HG03025 (cell line): ENCODE measurements at regions not wholly inside any gene's neighbourhood (a gene's known extent, or its start where the extent isn't known, plus 50 kb on each side); places are given as distances from the start of the nearest gene placed in this dataset.
"Not testable (repeated sequence)": the region's sequence is repeated elsewhere in the genome, so short reads cannot be mapped to it uniquely, and the experiment has no call there.

Experiments used
- ATAC-seq: cut with Tn5 transposase; IDR thresholded peaks from one replicate; pipeline ENCODE4 v1.9.1; 2021; ENCODE audit warnings: mild to moderate bottlenecking, moderate library complexity; ENCODE audit not compliant: unreplicated experiment, low FRiP score

DNA sequence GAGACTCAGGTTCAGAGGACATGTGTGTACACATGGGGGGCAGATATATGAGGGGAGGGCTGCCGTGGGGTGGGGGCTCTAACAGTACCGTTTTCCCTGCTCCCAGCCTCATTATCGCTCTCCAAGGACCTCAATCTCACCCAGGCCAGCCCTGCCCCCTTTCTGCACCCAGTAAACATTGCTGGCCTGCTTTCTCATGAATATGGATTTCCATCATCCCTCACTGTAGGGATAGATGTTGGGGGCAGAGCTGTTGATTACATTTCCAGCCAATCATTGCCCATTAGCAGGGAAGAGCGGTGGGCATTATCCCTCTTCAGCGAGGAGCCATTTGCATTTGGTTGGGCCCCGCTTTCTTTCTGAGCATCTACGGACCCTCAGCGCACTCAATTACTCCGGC is 273.8 kb downstream of the RPS6KC1 start:
- no peak for ATAC-seq

DNA sequence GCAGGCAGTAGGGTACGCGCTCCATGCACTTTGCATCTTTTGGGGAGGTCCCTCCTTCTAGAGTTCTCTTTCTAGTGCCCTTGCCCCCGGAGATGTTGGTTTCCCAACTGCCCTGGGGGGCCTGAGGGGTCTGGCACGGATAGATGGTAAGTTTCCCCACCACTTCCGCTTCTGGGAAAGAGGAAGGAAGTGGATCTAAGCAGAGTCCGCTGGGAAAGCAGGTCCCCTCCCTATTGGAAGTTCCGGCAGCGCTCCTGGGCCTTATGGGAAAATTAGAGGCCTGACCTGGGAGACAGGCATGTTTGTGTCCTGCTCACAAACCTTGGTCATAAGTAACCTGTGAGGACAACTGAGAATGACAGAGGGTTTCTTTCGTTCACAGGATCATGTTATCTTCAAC is 274.4 kb downstream of the RPS6KC1 start:
- no peak for ATAC-seq

DNA sequence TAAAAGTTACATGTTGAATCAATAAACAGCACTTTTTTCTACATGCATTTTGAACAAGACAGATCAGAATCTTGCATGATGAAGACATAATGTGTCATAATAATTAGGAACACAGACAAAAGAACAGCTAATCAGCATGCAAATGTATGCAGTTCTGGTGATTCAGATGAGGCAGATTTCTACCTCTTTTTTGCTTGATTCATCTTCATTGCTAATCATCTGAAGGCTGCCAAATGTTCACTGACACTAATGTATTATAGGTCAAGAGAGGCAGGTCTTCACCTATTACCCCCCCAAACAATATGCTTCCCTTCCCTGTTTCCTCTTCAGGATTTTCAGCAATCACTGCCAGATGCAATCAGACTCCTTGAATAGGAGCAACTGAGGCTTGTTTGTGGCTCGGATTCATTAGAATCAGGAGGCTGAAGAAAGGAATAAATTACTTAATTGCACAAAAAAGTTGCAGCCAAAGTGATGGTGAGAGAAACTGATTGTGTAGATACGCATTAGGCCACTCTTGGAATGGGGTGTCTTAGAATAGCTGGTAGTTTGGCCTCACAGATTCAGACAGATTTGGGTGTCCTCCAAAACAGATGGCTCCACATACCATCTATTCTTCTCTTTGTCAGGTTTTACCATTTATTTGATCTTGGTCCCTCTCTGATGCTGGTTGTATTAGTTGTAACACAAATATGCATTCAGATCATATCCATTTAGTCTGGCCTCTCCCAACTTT is 275.4 kb downstream of the RPS6KC1 start:
- no peak for ATAC-seq

DNA sequence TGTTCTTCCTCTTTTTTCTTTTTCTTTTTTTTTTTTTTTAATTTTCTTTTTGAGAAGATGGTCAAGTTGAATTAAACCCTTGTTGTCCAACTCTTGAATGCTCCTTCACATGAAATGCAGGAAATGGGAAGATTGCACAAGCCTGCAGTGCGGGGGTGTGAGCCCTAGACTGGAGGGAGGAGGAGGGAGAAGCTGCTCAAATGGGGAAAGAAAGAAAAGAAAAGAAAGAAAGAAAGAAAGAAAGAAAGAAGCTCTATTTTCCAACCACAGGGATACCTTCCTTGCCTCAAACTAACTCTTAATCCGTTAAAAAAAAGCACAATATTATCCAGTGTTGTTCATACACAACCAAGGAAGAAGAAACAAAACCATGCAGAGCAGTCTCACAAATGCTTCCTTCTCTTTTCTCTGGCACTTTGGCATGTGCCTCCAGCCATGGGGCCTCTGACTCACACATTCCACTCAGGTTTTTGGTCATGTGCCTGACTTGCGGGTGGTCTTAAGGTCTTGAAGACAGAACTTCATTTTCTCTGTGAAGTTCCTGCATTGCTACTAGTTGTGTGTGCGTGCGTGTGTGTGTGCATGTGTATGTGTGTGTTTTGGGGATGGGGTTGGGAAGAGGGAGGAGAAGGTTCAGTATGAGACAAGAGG is 276.1 kb downstream of the RPS6KC1 start:
- no peak for ATAC-seq

DNA sequence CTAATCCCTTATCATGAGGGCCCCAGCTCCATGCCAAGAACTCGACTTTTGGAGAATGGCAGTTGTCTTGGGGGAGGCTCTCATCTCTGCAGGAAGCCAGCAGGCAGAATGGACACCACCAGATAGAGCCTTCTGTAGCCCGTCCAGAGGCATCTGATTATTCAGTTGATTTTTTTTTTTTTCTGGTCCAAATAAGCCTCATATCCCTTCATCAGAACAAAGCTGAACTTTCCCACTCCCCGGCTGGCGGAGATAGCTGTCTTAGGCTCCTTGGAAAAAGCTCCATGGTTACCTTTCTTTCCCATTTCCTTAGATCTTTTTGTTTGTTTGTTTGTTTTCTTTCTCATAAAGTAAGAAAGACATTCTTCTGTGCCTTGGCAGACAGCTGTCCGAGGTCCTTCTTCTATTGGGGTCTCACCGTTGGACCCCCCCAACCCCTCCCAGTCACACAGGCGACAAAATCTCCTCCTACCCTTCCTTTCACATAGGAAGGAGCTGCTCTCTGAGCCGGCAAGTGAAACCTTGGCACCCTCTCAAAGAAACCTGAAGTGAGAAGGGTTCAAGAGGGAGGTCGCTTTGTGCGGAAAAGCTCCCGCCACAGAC is 278.5 kb downstream of the RPS6KC1 start:
- ATAC-seq = no peak

DNA sequence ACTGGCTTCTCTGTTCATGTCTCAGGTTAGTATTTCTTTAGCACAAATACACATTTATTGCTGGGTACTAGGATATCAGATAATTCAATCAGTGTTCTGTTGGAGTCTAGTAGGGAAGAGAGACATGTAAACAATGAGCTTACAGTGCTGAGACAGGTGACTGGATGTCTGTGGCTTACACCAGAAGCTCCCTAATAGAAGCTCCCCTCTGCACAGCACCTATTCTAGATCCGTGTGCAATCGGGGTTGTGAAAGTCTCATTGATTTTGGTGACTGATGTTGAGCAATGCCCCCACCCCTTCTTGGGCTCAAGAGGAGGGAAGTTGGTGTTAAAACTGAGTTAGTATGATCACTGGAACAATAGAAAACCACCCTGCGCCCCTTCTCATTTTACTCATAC is 279.2 kb downstream of the RPS6KC1 start:
- no peak for ATAC-seq

DNA sequence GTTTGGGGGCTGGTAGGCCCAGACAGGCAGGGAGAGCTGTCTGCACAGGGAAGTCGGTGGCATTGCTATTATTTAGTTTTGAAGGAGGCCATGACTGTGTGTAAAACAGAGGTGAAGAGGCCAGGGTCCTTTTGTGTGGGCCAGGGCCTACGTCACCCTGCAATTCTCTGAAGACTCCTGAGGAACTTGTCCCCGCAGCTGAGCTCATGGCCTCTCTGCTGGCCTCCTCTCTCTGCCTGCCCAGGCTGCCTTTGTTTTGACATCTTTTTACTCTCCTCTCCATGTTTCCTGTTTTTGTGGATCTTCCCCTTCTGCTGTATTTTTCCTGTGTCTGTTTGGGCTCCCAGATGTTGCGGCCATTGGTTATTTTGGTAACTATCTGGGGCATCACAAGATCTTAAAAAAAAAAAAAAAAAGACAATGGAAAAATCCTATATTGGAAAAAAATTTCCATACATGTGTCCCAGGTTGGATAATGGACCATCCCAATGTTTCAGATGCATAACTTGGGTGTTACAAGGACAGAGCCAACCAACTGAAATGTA is 280.7 kb downstream of the RPS6KC1 start:
- ATAC-seq = no peak

DNA sequence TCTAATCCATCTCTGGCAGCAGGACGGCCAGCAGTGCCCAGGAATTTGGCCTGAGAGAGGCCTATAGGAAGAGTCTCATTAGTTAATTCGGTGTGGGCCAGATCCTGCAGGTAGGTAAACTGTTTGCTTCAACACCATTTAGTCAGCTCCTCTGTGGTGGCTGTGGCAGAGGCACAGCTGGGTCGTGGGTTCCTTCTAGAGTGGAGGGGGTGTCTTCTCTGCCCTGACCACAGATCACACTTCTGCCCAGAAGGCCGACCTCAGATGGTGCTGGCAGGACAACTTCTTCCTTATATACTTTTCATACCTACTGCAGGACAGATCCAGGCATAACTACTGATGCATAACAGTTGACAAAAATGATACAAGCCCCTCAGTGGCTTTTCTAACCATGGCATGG is 281.4 kb downstream of the RPS6KC1 start:
- ATAC-seq = no peak

DNA sequence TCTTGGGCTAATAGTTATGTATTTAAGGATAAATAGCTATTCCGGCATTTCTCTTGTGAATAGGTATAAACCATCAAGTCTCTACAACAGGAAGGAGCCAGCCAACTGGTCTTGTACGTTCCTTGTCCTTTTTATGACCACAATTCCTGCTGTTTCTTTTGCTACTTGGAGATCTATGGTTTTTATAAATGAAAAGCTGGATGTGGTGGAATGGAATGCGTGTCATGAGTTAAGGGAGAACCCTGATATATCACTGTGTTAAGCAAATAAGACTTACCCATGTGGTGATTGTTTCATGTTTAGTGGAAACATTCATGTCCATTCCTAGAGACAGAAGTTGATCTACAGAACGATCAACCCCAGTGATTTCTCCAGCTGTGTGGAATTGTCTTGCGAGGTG is 282.1 kb downstream of the RPS6KC1 start:
- ATAC-seq = no peak

DNA sequence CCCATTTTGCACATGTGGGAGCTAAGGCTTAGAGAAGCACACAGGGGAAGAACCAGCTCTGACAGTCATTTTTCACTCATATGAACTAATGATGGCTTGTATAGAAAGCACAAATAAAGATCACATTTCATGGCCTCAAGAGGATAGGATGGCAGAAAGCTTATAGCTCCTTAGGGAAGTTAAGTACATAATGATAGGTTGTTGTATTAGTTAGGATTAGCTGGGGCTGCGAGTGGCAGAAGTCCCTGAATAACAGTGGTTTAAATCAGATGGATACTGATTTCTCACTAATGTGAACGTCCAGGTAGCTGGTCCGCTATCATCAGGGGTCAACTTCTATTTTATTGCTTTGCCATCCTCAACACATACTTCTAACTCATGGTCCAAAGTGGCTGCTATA is 284.0 kb downstream of the RPS6KC1 start:
- no peak for ATAC-seq

DNA sequence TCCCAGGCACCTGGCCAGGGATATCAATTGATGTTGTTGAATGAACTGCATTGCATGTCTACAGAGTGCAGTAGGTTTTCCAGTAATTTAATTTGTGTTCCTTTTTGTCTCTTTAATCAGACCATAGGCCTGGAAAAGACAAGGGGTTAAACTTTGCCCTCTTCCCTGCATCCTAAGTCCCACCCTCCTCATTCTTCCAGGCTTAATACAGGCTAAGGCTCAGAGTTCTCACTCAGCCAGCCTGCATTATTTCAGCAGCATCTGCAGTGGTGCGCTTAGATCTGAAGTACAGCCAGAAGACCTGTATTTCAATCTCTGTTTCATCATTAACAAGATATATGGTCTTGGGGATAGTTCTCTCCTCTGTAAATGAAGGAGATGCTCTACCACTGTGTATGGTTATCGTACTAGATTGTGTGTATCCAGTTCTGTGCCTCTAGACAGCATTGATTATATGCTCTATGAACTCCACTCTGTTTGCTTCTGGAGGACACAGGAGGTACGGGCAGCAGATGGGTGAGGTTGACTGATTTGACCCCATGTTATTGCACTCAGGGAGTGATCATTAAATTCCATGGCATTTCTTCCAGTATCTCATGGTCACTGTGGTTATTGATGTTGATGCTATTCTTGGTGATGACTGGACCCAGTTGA is 286.1 kb downstream of the RPS6KC1 start:
- no peak for ATAC-seq

DNA sequence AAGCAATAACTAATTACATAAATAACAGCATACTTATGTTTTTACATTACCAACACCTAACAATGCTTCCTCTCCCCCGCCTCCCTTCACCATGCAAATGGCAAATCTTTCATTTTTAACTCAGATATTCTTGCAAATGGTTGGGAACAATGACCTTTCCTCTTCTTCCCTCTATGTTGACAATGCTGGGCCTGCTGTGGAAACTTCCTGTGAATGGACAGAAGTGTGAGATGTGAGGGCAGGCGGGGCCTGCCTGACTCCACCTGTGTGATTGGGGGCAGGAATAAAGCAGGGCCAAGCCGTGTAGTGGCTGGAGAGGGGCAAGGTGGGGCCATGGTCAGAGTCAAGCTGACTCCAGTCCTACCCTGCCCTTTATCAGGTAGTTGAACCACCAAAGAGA is 289.6 kb downstream of the RPS6KC1 start:
- ATAC-seq = no peak

DNA sequence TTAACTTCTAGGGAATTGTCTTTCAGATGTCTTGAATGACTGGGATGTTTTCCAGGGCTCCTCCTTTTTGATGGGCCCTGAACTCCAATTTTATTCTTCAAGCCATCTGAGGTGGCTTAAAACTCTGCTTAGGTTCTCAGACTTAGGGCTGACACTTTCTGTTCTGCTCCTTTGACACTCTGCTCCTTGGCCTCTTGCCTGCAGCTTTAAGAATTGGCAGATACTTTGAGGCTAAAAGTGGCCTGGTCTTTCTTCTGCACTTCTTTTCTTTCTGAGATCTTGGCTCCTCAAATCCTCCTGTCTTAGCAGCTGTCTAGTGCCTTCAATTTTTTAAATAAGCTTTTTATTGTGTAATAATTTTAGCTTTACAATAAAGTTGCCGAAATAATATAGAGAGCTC is 294.6 kb downstream of the RPS6KC1 start:
- ATAC-seq = no peak

DNA sequence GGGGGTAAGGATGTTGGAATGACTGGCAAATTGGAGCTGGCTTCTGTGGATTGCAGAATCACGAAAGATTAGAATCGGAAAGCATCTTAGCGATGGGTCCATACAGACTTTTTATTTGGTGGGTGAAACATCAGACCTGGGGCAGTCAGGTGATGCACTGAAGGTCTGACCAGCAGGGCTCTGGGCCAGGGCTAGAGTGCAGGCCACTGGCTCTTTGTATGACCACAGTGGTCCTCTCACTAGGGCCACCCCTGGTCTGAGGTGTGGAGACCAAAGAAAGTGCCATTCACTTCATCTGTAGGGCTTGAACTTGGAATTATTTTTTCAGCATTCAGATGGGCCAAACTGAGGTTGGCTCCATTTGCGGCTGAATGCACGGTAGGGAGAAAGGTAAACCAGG is 306.4 kb downstream of the RPS6KC1 start:
- ATAC-seq = no peak

DNA sequence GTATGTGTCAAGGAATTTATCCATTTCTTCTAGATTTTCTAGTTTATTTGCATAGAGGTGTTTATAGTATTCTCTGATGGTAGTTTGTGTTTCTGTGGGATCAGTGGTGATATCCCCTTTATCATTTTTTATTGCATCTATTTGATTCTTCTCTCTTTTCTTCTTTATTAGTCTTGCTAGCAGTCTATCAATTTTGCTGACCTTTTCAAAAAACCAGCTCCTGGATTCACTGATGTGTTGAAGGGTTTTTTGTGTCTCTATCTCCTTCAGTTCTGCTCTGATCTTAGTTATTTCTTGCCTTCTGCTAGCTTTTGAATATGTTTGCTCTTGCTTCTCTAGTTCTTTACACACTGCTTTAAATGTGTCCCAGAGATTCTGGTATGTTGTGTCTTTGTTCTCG is 307.3 kb downstream of the RPS6KC1 start:
- not testable (repeated sequence) for ATAC-seq

DNA sequence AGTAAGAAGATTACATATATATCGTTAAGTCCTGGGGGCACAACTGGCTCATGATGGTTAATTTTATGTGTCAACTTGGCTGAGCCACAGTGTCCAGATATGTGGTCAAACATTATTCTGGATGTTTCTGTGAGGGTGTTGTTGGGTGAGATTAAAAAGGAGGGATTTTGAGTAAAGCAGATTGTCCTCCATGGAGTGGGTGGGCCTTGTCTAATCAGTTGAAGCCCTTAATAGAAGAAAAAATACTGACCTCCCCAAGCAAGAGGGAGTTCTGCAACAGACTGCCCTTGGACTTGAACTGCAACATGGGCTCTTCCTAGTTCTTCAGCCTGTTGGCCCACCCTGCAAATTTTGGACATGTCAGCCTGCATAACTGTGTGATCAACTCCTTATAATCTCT is 311.6 kb downstream of the RPS6KC1 start:
- no peak for ATAC-seq

DNA sequence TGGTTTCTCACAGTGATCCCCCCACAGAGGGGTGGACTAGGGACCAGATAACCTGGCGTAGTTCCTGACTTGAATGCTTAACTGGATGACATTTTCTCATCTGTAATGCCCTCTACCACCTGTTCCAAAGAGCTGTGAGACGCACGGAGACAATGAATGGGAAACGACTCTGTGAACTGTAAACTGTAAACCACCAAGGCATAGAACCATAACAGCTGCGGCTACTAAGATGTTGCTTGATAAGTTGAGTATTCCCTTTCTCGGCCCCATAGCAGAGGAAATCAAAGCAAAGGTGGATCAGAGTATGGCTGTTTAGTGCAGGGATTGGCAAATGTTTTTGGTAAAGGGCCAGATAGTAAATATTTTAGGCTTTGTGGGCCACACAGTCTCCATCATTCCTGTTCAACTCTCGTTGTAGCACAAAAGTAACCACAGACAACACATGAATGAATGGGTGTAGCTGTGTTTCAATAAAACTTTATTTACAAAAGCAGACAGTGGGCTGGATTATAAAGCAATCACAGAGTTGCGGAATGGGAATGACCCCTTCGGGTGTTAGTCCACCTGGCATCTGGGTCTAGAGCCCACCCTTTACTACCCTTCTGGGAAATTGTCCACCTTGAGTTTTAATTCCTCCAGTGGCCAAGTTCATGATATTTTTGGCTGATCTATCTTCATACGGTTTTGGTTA is 315.2 kb downstream of the RPS6KC1 start:
- no peak for ATAC-seq

DNA sequence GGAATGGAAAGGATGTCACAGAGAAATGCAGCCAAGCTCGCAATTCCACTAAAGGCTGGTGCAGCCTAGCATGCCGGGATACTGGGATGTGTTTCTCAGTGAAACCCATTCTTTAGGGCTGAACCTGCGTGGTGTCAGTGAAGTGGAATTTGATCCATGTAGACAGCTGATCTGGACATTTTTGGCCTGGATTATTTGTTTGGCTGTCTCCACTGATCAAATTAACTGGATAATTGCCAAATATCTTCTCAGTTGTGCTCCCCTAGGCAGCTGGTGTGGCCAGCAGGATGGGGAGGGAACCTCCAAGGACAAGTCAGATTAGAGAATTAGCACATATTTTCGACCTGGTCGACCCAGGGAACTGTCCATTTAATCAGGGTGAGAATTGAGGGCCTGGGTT is 318.4 kb downstream of the RPS6KC1 start:
- no peak for ATAC-seq

DNA sequence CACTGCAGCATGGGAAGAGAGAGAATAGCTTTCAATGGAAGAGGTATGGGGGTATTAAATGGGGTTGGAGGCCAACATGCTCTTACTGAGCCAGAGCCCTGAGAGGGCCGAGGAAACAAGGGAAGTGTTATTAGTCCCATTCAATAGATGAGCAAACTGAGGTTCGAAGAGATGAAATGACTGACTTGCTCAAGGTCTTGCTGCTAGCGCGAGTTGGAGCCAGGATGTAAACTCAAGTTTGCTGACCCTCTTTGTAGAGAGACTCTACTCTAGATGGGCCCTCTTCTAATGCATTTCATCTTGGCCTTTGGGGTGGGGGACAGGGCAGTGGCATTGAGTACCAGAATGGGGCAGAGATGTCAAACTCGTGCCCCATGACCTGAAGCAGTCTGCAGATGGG is 319.5 kb downstream of the RPS6KC1 start:
- no peak for ATAC-seq

DNA sequence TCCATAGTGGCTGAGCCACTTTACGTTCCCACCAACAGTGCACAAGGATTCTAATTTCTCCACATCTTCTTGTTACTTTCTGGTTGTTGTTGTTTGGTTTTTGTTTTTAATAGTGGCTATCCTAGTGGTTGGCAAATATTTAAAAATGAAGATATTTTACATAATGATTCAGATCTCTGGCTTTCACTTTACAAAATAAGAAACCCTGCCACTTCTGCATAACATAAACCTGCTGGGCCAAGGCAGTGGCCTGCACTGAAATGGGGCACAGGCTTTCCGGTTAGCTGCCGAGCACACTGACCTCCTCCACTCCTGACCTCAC is 320.4 kb downstream of the RPS6KC1 start:
- ATAC-seq = no peak
